SU-DHL-6 (cell line): ENCODE measurements at regions not wholly inside any gene's neighbourhood (a gene's known extent, or its start where the extent isn't known, plus 50 kb on each side); places are given as distances from the start of the nearest gene placed in this dataset.

Experiments
- CTCF ChIP-seq: fragments of 200-600 bp; sonication (generic); IDR thresholded peaks from one replicate; pipeline ENCODE4 v1.5.1; 2017; ENCODE audit warnings: antibody characterized with exemption, mild to moderate bottlenecking, low read length, moderate library complexity; ENCODE audit not compliant: insufficient read depth, poor library complexity, severe bottlenecking
- EZH2phosphoT487 ChIP-seq: fragments of 200-600 bp; sonication (generic), shearing (Covaris generic); conservative IDR thresholded peaks from 2 replicates; pipeline ENCODE4 v1.6.1; 2018; ENCODE audit warnings: mild to moderate bottlenecking, antibody characterized with exemption, low read length, moderate library complexity, mixed read lengths

GRCh38 chr12:88643685-88644084 lies 63.4 kb upstream of the KITLG start:
- TF ChIP-seq CTCF: no peak
- TF ChIP-seq EZH2phosphoT487: no peak
